ENCODE measurements at regions not wholly inside any gene's neighbourhood (a gene's known extent, or its start where the extent isn't known, plus 50 kb on each side); places are given as distances from the start of the nearest gene placed in this dataset.

DNA sequence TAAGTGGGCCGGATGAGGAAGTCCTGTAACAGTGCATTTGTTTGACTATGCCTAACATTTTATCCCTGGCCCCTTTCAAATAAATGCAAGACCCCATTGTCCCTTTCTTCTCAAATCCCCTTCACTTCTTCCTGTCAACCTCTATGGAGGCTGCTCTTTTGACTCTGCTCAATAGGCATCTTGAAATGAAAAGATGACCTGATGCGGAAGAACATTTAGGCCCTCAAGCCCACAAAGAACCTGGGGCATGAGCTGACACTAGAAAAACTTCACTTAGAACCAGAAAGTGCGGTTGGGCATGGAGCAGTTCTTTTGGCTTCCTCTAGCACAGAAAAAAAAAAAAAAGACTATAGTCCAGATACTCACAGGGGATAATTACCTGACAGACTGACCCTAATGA, 1434.7 kb upstream of the WWC1 start:
- TF ChIP-seq, protein P1, sequence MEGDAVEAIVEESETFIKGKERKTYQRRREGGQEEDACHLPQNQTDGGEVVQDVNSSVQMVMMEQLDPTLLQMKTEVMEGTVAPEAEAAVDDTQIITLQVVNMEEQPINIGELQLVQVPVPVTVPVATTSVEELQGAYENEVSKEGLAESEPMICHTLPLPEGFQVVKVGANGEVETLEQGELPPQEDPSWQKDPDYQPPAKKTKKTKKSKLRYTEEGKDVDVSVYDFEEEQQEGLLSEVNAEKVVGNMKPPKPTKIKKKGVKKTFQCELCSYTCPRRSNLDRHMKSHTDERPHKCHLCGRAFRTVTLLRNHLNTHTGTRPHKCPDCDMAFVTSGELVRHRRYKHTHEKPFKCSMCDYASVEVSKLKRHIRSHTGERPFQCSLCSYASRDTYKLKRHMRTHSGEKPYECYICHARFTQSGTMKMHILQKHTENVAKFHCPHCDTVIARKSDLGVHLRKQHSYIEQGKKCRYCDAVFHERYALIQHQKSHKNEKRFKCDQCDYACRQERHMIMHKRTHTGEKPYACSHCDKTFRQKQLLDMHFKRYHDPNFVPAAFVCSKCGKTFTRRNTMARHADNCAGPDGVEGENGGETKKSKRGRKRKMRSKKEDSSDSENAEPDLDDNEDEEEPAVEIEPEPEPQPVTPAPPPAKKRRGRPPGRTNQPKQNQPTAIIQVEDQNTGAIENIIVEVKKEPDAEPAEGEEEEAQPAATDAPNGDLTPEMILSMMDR (IDR thresholded peaks at IDR 0.05; ENCODE audit: poor library complexity, severe bottlenecking): no peak
- TF ChIP-seq EZH2 (IDR thresholded peaks at IDR 0.05; ENCODE audit: borderline replicate concordance, insufficient read depth, low read length, poor library complexity, severe bottlenecking) (no peak), EP300 (conservative IDR thresholded peaks at IDR 0.05; ENCODE audit: poor library complexity, severe bottlenecking) (no peak), TAF1 (IDR thresholded peaks at IDR 0.05; ENCODE audit: low read depth) (no peak), POLR2AphosphoS5 (IDR thresholded peaks at IDR 0.05) (no peak), MXI1 (conservative IDR thresholded peaks at IDR 0.05; ENCODE audit: poor library complexity, severe bottlenecking) (no peak), SMC3 (conservative IDR thresholded peaks at IDR 0.05; ENCODE audit: poor library complexity) (no peak)
- TF ChIP-seq, protein P2, sequence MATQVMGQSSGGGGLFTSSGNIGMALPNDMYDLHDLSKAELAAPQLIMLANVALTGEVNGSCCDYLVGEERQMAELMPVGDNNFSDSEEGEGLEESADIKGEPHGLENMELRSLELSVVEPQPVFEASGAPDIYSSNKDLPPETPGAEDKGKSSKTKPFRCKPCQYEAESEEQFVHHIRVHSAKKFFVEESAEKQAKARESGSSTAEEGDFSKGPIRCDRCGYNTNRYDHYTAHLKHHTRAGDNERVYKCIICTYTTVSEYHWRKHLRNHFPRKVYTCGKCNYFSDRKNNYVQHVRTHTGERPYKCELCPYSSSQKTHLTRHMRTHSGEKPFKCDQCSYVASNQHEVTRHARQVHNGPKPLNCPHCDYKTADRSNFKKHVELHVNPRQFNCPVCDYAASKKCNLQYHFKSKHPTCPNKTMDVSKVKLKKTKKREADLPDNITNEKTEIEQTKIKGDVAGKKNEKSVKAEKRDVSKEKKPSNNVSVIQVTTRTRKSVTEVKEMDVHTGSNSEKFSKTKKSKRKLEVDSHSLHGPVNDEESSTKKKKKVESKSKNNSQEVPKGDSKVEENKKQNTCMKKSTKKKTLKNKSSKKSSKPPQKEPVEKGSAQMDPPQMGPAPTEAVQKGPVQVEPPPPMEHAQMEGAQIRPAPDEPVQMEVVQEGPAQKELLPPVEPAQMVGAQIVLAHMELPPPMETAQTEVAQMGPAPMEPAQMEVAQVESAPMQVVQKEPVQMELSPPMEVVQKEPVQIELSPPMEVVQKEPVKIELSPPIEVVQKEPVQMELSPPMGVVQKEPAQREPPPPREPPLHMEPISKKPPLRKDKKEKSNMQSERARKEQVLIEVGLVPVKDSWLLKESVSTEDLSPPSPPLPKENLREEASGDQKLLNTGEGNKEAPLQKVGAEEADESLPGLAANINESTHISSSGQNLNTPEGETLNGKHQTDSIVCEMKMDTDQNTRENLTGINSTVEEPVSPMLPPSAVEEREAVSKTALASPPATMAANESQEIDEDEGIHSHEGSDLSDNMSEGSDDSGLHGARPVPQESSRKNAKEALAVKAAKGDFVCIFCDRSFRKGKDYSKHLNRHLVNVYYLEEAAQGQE (IDR thresholded peaks at IDR 0.05; ENCODE audit: borderline replicate concordance): no peak
